Liver (tissue), 3 donors: ENCODE measurements at regions not wholly inside any gene's neighbourhood (a gene's known extent, or its start where the extent isn't known, plus 50 kb on each side); places are given as distances from the start of the nearest gene placed in this dataset.

Source experiments
- GABPA ChIP-seq, 2 donors: IDR thresholded peaks in 1 of 2; conservative IDR thresholded peaks in 1 of 2; 2 replicates each; pipeline ENCODE4 v1.6.1; 2016; ENCODE audit warnings: antibody characterized with exemption in 2 of 2, mild to moderate bottlenecking in 1 of 2, moderate library complexity in 1 of 2
- HNF4G ChIP-seq: IDR thresholded peaks from 2 replicates; pipeline ENCODE4 v1.6.1; 2016; ENCODE audit warnings: antibody characterized with exemption
- RAD21 ChIP-seq, 2 donors: IDR thresholded peaks; 2 replicates each; pipeline ENCODE4 v1.6.1; 2016; ENCODE audit warnings: antibody characterized with exemption in 2 of 2, mild to moderate bottlenecking in 2 of 2
- TF ChIP-seq, protein P1 (sequence below): fragments of 150-350 bp; IDR thresholded peaks from 2 replicates; pipeline ENCODE4 v1.5.1; 2017; ENCODE audit warnings: improper control_type of control experiment, low read depth, low read length; ENCODE audit not compliant: missing input control
- TF ChIP-seq, protein P2 (sequence below): IDR thresholded peaks from 2 replicates; pipeline ENCODE4 v1.6.1; 2016; ENCODE audit warnings: antibody characterized with exemption
- TF ChIP-seq, protein P3 (sequence below): IDR thresholded peaks from 2 replicates; pipeline ENCODE4 v1.6.1; 2016; ENCODE audit warnings: antibody characterized with exemption
- donor health status: healthy.
- donor health status: healthy.

DNA sequence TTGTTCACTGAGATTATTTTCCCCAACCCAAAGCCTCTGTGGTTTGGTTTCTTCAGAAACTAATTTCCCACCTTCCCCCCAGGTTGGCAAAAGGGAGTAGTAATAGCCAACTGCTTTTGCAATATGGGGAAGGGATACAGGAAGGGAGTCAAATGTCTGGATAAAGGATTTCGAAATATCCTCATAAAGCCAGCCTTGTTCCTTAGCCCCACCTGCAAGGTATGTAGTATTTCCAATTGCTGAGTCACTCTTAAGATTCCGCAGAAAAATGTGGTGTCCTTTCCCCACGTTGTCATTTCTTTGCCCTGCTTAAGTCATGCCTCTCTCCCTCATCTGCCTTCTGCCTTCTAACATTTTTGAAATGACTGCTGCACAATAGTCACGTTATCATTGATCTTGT, 138.8 kb upstream of the DCAF8L1 start:
- TF ChIP-seq, protein P1, sequence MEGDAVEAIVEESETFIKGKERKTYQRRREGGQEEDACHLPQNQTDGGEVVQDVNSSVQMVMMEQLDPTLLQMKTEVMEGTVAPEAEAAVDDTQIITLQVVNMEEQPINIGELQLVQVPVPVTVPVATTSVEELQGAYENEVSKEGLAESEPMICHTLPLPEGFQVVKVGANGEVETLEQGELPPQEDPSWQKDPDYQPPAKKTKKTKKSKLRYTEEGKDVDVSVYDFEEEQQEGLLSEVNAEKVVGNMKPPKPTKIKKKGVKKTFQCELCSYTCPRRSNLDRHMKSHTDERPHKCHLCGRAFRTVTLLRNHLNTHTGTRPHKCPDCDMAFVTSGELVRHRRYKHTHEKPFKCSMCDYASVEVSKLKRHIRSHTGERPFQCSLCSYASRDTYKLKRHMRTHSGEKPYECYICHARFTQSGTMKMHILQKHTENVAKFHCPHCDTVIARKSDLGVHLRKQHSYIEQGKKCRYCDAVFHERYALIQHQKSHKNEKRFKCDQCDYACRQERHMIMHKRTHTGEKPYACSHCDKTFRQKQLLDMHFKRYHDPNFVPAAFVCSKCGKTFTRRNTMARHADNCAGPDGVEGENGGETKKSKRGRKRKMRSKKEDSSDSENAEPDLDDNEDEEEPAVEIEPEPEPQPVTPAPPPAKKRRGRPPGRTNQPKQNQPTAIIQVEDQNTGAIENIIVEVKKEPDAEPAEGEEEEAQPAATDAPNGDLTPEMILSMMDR, result no peak
- TF ChIP-seq, protein P2, sequence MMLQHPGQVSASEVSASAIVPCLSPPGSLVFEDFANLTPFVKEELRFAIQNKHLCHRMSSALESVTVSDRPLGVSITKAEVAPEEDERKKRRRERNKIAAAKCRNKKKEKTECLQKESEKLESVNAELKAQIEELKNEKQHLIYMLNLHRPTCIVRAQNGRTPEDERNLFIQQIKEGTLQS, result no peak
- TF ChIP-seq RAD21 (IDR thresholded peaks at IDR 0.05), result no peak
- TF ChIP-seq, protein P3, sequence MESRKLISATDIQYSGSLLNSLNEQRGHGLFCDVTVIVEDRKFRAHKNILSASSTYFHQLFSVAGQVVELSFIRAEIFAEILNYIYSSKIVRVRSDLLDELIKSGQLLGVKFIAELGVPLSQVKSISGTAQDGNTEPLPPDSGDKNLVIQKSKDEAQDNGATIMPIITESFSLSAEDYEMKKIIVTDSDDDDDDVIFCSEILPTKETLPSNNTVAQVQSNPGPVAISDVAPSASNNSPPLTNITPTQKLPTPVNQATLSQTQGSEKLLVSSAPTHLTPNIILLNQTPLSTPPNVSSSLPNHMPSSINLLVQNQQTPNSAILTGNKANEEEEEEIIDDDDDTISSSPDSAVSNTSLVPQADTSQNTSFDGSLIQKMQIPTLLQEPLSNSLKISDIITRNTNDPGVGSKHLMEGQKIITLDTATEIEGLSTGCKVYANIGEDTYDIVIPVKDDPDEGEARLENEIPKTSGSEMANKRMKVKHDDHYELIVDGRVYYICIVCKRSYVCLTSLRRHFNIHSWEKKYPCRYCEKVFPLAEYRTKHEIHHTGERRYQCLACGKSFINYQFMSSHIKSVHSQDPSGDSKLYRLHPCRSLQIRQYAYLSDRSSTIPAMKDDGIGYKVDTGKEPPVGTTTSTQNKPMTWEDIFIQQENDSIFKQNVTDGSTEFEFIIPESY, result no peak
- no peak for TF ChIP-seq HNF4G
- TF ChIP-seq GABPA (IDR thresholded peaks at IDR 0.05 in 1 of 2, conservative IDR thresholded peaks at IDR 0.05 in 1 of 2), result no peak
